Body of pancreas (tissue), 4 donors: ENCODE measurements at regions not wholly inside any gene's neighbourhood (a gene's known extent, or its start where the extent isn't known, plus 50 kb on each side); places are given as distances from the start of the nearest gene placed in this dataset.

ENCODE experiments used
- CTCF ChIP-seq, 7 experiments: fragments of 450-650 bp in 4 of 7; fragments of 200-600 bp in 3 of 7; sonication (generic) in 3 of 7; IDR thresholded peaks; one replicate each; pipeline ENCODE4 v1.5.1; 2016 to 2019; ENCODE audit warnings: antibody characterized with exemption in 7 of 7
- POLR2A ChIP-seq, 3 donors: fragments of 450-650 bp; IDR thresholded peaks; one replicate each; pipeline ENCODE4 v1.6.1; 2016; ENCODE audit warnings: antibody characterized with exemption in 3 of 3, mild to moderate bottlenecking in 2 of 3

DNA sequence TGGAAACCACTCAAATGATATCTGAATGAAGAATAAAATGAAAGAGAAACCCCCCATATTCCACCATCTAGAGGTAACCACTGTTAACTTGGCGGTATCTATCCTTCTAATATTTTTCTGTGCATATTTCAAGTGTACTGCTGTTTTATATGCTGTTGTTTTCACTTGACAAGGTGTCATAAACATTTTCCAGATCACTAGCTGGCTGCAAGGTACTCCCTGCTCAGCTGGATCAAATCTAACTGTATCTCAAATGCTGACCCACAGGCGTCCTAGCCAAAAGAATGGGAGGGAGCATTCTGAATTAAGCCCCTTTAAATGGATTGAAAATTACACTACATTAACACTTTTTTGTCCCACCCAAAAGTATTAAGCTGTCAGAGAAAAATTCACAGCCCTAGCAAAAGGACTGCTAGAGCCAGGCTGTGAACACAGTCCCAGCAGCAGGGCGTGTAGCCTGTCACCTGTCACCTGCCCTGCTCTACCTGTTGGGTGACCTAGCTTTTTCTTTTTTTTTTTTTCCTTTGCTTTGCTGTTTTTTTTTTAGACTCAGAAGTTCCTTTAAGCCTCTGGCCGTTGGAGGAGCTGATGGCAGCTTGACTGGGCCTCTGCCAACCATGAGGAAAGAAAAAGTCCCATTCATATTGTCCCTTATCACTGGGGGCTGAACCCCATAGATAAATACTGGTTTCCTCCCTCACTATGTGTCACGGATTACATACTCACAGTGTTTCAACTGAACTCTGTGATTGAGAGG, 93.7 kb upstream of the TSC22D2 start:
- TF ChIP-seq CTCF (IDR thresholded peaks at IDR 0.05) (no peak), POLR2A (IDR thresholded peaks at IDR 0.05) (no peak)
